Heart right ventricle (tissue), 16 donors: ENCODE measurements at regions not wholly inside any gene's neighbourhood (a gene's known extent, or its start where the extent isn't known, plus 50 kb on each side); places are given as distances from the start of the nearest gene placed in this dataset.
A peak's percentile ranks its signal among the peaks of the same experiment; 100 is the strongest.

ENCODE experiments used
- ATAC-seq, 8 donors: fragments of 200-7000 bp; cut with Tn5 transposase; one replicate each; pipeline ENCODE4 v1.9.1; 2020; ENCODE audit warnings: mild to moderate bottlenecking in 8 of 8, moderate library complexity in 8 of 8, moderate number of reproducible peaks in 1 of 8
- DNase-seq, 2 donors: peaks; one replicate each; pipeline ENCODE4 v3.0.0-alpha.2; 2020
- H3K27ac ChIP-seq, 10 donors: fragments of 200-600 bp; sonication (generic) in 2 of 10; one replicate each; pipeline versions ENCODE4 v1.5.0 to v1.8.0; 2020 to 2022; ENCODE audit warnings: mild to moderate bottlenecking in 3 of 10
- H3K27me3 ChIP-seq, 7 donors: fragments of 200-600 bp; one replicate each; pipeline ENCODE4 v1.8.0; 2021 to 2022; ENCODE audit warnings: mild to moderate bottlenecking in 2 of 7
- H3K36me3 ChIP-seq, 9 donors: fragments of 200-600 bp; sonication (generic) in 1 of 9; one replicate each; pipeline versions ENCODE4 v1.5.0 to v1.8.0; 2020 to 2022; ENCODE audit warnings: mild to moderate bottlenecking in 2 of 9
- H3K4me1 ChIP-seq, 9 donors: fragments of 200-600 bp; sonication (generic) in 1 of 9; one replicate each; pipeline versions ENCODE4 v1.5.0 to v1.8.0; 2020 to 2022; ENCODE audit warnings: mild to moderate bottlenecking in 4 of 9
- H3K4me3 ChIP-seq, 10 donors: fragments of 200-600 bp; sonication (generic) in 2 of 10; one replicate each; pipeline versions ENCODE4 v1.5.0 to v1.8.0; 2020 to 2022; ENCODE audit warnings: mild to moderate bottlenecking in 7 of 10, moderate library complexity in 2 of 10
- H3K9me3 ChIP-seq, 11 donors: fragments of 200-600 bp in 10 of 11; sonication (generic) in 2 of 11; one replicate each; pipeline versions ENCODE4 v1.5.0 to v1.8.0; 2013 to 2022; ENCODE audit warnings: mild to moderate bottlenecking in 2 of 11, control low read depth in 1 of 11, moderate library complexity in 1 of 11
- CTCF ChIP-seq, 9 donors: fragments of 200-600 bp; sonication (generic) in 2 of 9; IDR thresholded peaks; one replicate each; pipeline versions ENCODE4 v1.5.0 to v1.8.0; 2021 to 2022; ENCODE audit warnings: antibody characterized with exemption in 9 of 9, mild to moderate bottlenecking in 5 of 9, moderate library complexity in 1 of 9
- WGBS, 2 donors: extraction: QIAGEN DNeasy Blood & Tissue Kit; methylation state at CpG; one replicate each; pipeline ENCODE4 v1.1.7; 2013; ENCODE audit warnings: inconsistent platforms in 1 of 2; 5-methylcytosine and 5-hydroxymethylcytosine counted together
- intact Hi-C, 10 donors: fragments of 100-400 bp; cut with DNase I; formaldehyde crosslinking; loops; one replicate each; pipeline versions ENCODE4 v1.11.1 to v1.14.2; 2022
- donor health status: Arrhythmogenic right ventricular cardiomyopathy.
- donor health status: ischemic (EF 13 %, LVEDD 7.1; RV severe dilation, severe dysfunction).
- donor health status: healthy with polysubstance abuse.
- donor health status: DM: no; HTN: yes; CAD: no.
- donor health status: DM: no; HTN: no; CAD: no.
- donor health status: ischemic (EF 25% LVEDD 6.9; RV normal size, moderate dysfunction).
- donor health status: ischemic (EF 25% LVEDD 5.7; RV mildly dilated, moderate dysfunction).
- donor health status: healthy.
- donor health status: DM: yes; HTN: yes; CAD: no.
- donor health status: Ischemic cardiomyopathy.
- donor health status: ischemic (EF 35%, LVEDD 5.7; RV mildly dilated, moderate dysfunction).
- donor health status: nonischemic (EF 11% LVEDD 7.7; RV severe dilation, severe dysfunction).
- donor health status: DM: yes; HTN: yes; CAD: no.
- donor health status: PGD.
- donor health status: ischemic (EF 29% LVEDD 5.4; RV normal size, mild dysfunction).
- donor health status: nonischemic (EF 23%, LVEDD 6.1; RV moderate dilation, normal function).

DNA sequence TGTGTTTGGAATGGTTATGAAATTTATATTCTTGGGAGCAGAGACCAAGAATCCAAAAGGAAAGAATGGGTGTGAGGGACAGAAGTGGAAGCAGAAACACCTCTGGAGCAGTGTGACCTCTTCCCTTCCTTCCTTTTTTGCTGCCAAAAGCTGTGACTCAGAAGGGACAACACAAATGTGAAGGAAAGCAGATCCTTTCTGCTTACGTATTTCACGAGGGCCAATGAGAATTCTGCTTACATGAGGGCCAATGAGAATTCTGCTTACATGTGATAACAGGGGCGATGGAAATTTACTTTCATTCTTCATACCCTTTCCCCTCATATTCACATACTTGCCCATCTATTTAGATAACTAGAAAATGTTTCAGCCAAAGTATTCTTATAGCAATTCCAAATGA is 404.6 kb downstream of the PRDM5 start:
- DNase-seq: peak in 1 of 2 donors; percentile 65
- H3K4me3 ChIP-seq: peak overlapping the region in 7 of 10 donors; percentile 12 to 44 (median 25)

DNA sequence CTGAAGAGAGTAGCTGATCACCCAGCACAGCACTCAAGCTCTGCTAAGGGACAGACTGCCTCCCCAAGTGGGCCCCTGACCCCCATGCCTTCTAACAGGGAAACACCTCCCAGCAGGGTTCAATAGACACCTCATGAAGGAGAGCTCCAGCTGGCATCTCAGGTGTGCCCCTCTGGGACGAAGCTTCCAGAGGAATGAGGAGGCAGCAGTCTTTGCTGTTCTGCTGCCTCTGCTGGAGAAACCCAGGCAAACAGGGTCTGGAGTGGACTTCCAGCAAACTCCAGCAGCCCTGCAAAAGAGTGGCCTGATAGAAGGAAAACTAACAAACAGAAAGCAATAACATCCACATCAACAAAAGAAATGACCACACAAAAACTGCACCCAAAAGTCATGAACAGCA is 412.8 kb downstream of the PRDM5 start:
- intact Hi-C loops: no loop called here
- H3K4me1 ChIP-seq: no peaks in the 10 kb centered on the region
- H3K27me3 ChIP-seq: no peaks in the 10 kb centered on the region
- no peak overlapping the region for H3K4me3 ChIP-seq
- no peak for ATAC-seq
- no peaks in the 10 kb centered on the region for H3K36me3 ChIP-seq
- WGBS, 2 donors: 72 to 93% methylated on average over 1 of the region's 1 CpG
- H3K27ac ChIP-seq: no peak overlapping the region
- no peak for TF ChIP-seq CTCF (IDR thresholded peaks at IDR 0.05)
- no peak for DNase-seq
- H3K9me3 ChIP-seq: peaks cover 0 to 40% (median 3%) of the 10 kb centered on the region in 11 donors

More for the DNA sequence above, 404.6 kb downstream of the PRDM5 start:
- Histone ChIP-seq H3K4me1 (peaks cover 0 to 5% (median 0%) of the 10 kb centered on the region in 9 donors), H3K27ac (peak overlapping the region in 3 of 10 donors; percentile 51 to 57 (median 54)), H3K9me3 (peaks cover 0 to 21% (median 3%) of the 10 kb centered on the region in 11 donors), H3K36me3 (no peaks in the 10 kb centered on the region), H3K27me3 (no peaks in the 10 kb centered on the region)
- ATAC-seq: peak; percentile 76 to 98 (median 94)
- TF ChIP-seq CTCF (IDR thresholded peaks at IDR 0.05): no peak
- 48 to 53% methylated on average over 3 of the region's 3 CpGs for WGBS, 2 donors
- intact Hi-C loops: no loop called here

- no peak for TF ChIP-seq CTCF (IDR thresholded peaks at IDR 0.05)
- H3K27me3 ChIP-seq: no peaks in the 10 kb centered on the region
- no peaks in the 10 kb centered on the region for H3K36me3 ChIP-seq
- 53 to 59% methylated on average over 4 of the region's 4 CpGs for WGBS, 2 donors
- H3K4me1 ChIP-seq: no peaks in the 10 kb centered on the region
- H3K4me3 ChIP-seq: no peak overlapping the region
- intact Hi-C loops: no loop called here
- ATAC-seq (no peak), DNase-seq (no peak)
- no peak overlapping the region for H3K27ac ChIP-seq
- H3K9me3 ChIP-seq: peaks cover 0 to 37% (median 3%) of the 10 kb centered on the region in 11 donors
These were observed 413.3 kb downstream of the PRDM5 start for GRCh38 chr4:120509222-120509621.

GRCh38 chr4:120508036-120508435 is 414.5 kb downstream of the PRDM5 start:
- DNase-seq (no peak), ATAC-seq (no peak)
- no peak for TF ChIP-seq CTCF (IDR thresholded peaks at IDR 0.05)

More at GRCh38 chr4:120508036-120508435, 414.5 kb downstream of the PRDM5 start:
- intact Hi-C loops: no loop called here
- no peaks in the 10 kb centered on the region for H3K36me3 ChIP-seq
- H3K27ac ChIP-seq: no peak overlapping the region
- H3K4me3 ChIP-seq: no peak overlapping the region
- 95 to 96% methylated on average over 1 of the region's 1 CpG for WGBS, 2 donors
- H3K4me1 ChIP-seq: no peaks in the 10 kb centered on the region
- H3K27me3 ChIP-seq: no peaks in the 10 kb centered on the region
- H3K9me3 ChIP-seq: peaks cover 0 to 31% (median 0%) of the 10 kb centered on the region in 11 donors
